Stimulated activated CD4-positive, alpha-beta T cell treated with anti-CD3 and anti-CD28 coated beads, Interleukin-12 subunit alpha, Interleukin-12 subunit beta, amount 100 ng/mL, for 4 hours (primary cell): ENCODE measurements at regions not wholly inside any gene's neighbourhood (a gene's known extent, or its start where the extent isn't known, plus 50 kb on each side); places are given as distances from the start of the nearest gene placed in this dataset.

Experiments used
- DNase-seq: peaks from one replicate; pipeline ENCODE4 v3.0.0-alpha.2; 2020

GRCh38 chr18:78006006-78006773, 756.5 kb downstream of the GALR1 start:
- DNase-seq: no peak

DNA sequence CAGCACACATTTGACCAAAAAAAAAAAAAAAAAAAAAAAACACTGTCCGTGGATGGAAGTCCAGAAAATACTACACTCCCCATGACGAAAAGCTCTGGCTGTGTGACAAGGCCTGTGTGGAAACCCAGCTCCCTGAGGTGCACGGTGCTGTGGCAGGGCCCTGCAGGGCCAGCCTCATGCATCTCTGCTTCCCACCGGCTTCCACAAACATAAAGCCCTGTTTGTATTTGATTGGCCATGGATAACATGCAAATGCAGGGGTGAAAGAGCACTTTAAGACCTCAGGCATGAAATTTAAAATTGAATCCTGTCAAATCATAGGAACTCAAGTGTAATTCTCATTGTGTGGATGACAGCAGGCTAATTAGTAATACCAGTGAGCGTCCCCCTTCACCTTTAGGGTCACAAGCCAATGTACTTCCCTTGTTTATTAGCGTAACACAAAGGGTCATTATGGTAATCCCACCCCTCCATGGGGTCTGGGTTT, 757.2 kb downstream of the GALR1 start:
- no peak for DNase-seq

GRCh38 chr18:78010363-78010762, 760.7 kb downstream of the GALR1 start:
- no peak for DNase-seq

- DNase-seq: no peak
Observed at GRCh38 chr18:78017869-78018268, 768.2 kb downstream of the GALR1 start.

GRCh38 chr18:78021196-78021595, 771.5 kb downstream of the GALR1 start:
- no peak for DNase-seq

- no peak for DNase-seq
Observed at GRCh38 chr18:78031589-78031988, 781.9 kb downstream of the GALR1 start.

- DNase-seq: no peak
Observed at GRCh38 chr18:78031991-78032390, 782.3 kb downstream of the GALR1 start.

DNA sequence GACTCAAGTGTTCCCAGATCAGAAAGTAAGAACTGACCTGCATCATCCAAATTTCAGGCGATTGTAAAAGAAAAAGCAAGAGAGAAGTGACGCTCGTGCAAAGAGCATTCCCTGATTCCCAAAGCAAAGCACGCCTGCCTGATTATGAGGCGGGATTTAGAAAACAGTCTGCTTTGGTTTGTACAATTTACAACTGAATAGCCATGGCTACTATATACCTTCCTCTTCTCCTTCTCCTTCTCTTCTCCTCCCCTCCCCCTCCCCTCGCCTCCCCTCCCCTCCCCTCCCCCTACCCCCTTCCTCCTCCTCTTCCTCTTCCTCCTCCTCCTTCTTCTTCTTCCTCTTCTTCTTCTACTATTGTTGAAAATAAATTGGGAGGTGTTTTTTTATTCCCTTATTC, 782.9 kb downstream of the GALR1 start:
- DNase-seq: no peak

- no peak for DNase-seq
Observed at GRCh38 chr18:78034755-78035154, 785.1 kb downstream of the GALR1 start.

DNA sequence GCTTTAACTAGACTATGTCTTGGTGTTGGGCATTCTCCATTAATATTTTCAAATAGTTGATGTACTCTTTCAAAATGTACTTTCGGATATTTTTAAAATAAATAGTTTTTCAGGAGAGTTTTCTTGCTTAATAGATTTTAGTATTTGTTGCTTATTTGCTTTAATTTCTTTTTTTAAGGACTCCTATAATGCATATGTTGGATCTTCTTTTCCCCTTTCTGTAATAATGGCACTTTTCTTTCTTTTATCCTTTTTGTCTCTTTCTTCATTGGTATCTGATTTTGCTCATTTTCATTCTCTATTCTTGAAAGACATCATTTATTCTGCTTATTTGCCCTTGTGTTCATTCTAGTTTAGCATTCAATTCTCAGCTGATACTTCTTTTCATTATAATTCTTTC, 791.6 kb downstream of the GALR1 start:
- no peak for DNase-seq

- DNase-seq: no peak
Observed at GRCh38 chr18:78046631-78047030, 797.0 kb downstream of the GALR1 start.

- no peak for DNase-seq
Observed at GRCh38 chr18:78049281-78049680, 799.6 kb downstream of the GALR1 start.

- no peak for DNase-seq
Observed at GRCh38 chr18:78054801-78055200, 805.2 kb downstream of the GALR1 start.

DNA sequence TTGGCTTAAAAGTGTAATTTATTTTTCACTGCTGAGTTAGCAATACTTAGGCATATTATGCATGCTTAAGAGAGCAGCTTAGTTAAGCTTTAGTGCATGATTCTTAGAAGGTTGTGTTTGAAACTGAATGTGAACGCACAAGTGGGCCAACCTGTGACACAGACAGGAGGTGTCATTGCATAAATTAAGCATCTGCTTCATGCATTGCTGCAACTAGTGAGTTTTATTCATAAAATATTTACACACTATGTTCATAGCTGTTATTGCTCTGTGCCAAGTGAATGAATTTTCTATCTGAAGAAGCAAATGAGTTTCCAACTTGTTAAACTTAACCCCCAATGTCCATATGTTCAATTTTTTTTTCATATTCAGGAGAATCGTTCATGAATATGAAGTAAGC, 806.4 kb downstream of the GALR1 start:
- no peak for DNase-seq

DNA sequence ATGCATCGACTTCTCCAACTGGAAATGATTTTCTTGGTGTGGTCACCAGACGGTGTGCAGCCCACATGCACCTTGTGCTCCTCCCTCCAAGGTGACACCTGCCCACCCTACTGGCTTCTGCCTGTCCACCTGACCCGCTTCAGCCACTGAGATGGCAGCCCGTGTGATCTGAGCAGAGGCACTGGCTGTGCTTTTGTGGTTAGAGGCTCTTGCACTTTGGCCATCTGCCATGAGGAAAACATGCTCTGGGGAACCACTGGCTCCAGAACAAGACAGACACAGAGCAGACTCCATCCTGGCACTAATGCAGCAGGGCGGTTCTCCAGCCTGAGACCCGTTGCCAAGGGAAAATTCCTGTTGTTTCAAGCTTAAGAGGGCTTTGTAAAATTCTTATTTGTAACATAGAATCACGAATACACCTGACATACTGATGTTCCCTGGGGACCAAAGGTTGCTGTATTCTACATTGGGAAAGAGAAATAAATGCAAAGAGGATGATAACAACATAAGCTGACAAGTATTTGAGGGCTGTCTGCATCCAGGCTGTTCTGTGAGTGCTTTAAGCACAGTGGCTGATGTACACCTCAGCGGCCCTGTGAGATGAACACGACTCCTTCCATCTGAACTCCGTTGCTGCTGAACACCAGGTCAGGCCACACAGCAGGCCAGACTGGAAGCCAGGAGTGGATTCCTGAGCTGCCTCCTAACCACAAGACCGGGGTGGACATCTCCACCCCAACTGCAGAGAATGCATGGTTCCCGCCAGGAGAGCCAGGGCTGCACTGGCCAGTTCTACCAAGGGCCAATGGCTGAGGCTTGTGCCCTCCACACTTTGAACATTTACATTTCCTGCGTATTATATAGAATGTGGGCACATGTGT, 820.4 kb downstream of the GALR1 start:
- no peak for DNase-seq

- no peak for DNase-seq
Observed at GRCh38 chr18:78071166-78071710, 821.6 kb downstream of the GALR1 start.

DNA sequence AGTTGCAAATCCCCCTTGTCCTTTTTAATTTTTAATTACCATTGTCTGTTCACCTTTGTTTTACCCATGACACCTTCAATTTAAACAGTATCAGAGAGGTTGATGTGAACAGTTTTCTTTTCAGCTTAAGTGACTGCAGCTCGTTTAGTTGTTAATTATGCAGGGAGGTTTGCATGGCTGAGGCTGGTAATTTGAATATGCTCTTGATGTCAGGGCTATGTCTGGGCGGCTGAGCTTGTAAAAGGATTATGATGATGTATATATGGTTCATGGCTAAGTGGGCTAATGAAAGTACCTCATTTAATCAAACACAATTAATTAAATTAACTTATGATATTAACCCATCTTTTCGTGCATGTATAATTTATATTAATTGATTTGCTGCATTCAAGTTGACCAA, 822.1 kb downstream of the GALR1 start:
- no peak for DNase-seq

DNA sequence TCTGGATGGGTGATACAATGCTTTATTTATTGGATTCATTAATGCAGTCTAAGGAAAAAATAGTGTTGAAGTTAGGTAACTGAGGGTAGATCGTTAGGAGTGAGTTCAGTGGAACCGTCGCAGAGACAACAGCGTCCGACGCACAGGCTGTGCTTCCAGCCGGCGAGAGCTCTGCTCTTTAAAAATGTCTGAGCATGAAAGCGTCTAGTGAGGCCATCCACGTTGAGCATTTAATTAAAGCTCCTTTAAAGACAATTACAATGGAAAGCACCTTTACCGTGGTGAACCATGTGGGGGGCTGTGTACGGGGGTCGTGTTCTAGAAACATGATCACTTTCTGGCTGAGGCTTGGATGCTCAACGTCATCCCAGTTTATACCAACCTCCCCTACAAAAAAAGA, 822.7 kb downstream of the GALR1 start:
- DNase-seq: no peak

- DNase-seq: no peak
Observed at GRCh38 chr18:78073275-78073674, 823.6 kb downstream of the GALR1 start.

DNA sequence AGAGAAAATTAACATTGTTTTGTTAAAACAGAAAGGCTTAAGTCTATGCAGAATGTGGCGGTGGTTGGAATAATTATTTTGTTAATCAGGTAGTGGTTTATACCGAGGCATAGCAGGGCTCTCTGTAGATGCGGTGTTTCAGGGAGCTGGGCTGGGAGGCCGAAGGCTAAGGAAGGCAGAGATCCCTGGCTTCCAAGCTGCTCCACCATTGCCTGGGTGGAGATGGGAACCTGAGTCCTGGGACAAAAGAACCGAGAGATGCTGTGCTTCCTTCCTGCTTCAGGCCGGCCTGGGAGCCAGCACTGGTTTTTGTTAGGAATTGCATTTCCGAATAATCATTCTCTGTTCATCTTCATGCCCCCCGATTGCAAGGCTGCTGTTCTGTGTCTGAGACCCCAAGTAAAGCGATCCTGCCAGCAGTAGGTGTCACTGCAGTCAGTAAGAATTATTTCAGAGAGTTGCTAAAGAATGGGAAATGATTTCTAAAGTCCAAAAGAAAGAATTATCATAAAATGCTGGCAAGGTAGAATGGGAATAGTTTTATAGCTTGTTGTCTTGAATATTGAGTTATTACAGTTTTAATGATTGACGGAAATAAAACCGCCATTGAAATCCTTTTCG, 824.9 kb downstream of the GALR1 start:
- DNase-seq: no peak

- DNase-seq: no peak
Observed at GRCh38 chr18:78080081-78080480, 830.4 kb downstream of the GALR1 start.

DNA sequence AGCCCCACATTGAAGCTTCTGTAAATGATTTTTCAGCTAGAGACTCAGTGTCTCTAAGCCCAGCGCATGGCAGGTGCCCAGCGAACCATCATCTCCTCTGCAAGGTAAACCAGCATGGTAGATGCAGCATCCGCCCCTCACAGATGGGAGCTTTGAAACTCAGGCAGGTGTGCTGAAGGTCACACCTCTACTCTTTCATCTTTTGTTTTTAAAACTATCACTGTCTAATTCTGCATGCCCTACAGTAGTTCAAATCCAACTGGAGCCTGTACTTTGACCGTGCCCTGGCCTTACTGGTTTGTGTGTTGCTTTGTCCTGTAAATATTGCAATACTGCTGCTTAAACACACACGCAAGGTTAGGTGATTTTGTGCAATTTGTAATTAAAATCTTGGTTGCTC, 831.1 kb downstream of the GALR1 start:
- no peak for DNase-seq

GRCh38 chr18:78082816-78083215, 833.2 kb downstream of the GALR1 start:
- no peak for DNase-seq
